ENCODE measurements at regions not wholly inside any gene's neighbourhood (a gene's known extent, or its start where the extent isn't known, plus 50 kb on each side); places are given as distances from the start of the nearest gene placed in this dataset.
"Not testable (repeated sequence)": the region's sequence is repeated elsewhere in the genome, so short reads cannot be mapped to it uniquely, and the experiment has no call there.

GRCh38 chr9:129443515-129444164 is 177.3 kb downstream of the C9orf50 start:
- not testable (repeated sequence) for TF ChIP-seq PATZ1 (CRISPR knock-in tag; IDR thresholded peaks at IDR 0.05; ENCODE audit: borderline replicate concordance); CSRNP3 (CRISPR knock-in tag; IDR thresholded peaks at IDR 0.05); GLIS3 (CRISPR knock-in tag; IDR thresholded peaks at IDR 0.05); ARNTL (CRISPR knock-in tag; IDR thresholded peaks at IDR 0.05; ENCODE audit: borderline replicate concordance, low read depth); ZFP3 (CRISPR knock-in tag; IDR thresholded peaks at IDR 0.05); ZFP30 (CRISPR knock-in tag; IDR thresholded peaks at IDR 0.05); BACH2 (CRISPR knock-in tag; IDR thresholded peaks at IDR 0.05; ENCODE audit: borderline replicate concordance)

All from SK-N-SH treated with all-trans-retinoic acid at 6 μM for 48 hours (cell line).